ENCODE measurements at regions not wholly inside any gene's neighbourhood (a gene's known extent, or its start where the extent isn't known, plus 50 kb on each side); places are given as distances from the start of the nearest gene placed in this dataset.
"Not testable (repeated sequence)": the region's sequence is repeated elsewhere in the genome, so short reads cannot be mapped to it uniquely, and the experiment has no call there.

GRCh38 chr22:22120160-22120559, 124.4 kb upstream of the VPREB1 start:
- no peak for DNase-seq (ENCODE audit: low spot score)

GRCh38 chr22:22118987-22119386, 125.6 kb upstream of the VPREB1 start:
- no peak for DNase-seq (ENCODE audit: low spot score)

GRCh38 chr22:22117864-22118544, 126.6 kb upstream of the VPREB1 start:
- DNase-seq (ENCODE audit: low spot score), result not testable (repeated sequence)

- not testable (repeated sequence) for DNase-seq (ENCODE audit: low spot score)
These were observed 127.4 kb upstream of the VPREB1 start for GRCh38 chr22:22116997-22117770.

GRCh38 chr22:22113701-22114100, 130.9 kb upstream of the VPREB1 start:
- DNase-seq (ENCODE audit: low spot score), result no peak

GRCh38 chr22:22112533-22113294, 130.1 kb upstream of the TOP3B start:
- DNase-seq (ENCODE audit: low spot score), result no peak

- DNase-seq (ENCODE audit: low spot score), result no peak
These were observed 129.4 kb upstream of the TOP3B start for GRCh38 chr22:22111983-22112382.

GRCh38 chr22:22111267-22111751, 128.7 kb upstream of the TOP3B start:
- no peak for DNase-seq (ENCODE audit: low spot score)

GRCh38 chr22:22110548-22111266, 128.1 kb upstream of the TOP3B start:
- DNase-seq (ENCODE audit: low spot score), result peak; percentile 22

- no peak for DNase-seq (ENCODE audit: low spot score)
These were observed 127.3 kb upstream of the TOP3B start for GRCh38 chr22:22109693-22110466.

GRCh38 chr22:22106855-22107254, 124.3 kb upstream of the TOP3B start:
- no peak for DNase-seq (ENCODE audit: low spot score)

GRCh38 chr22:22105364-22105763, 122.8 kb upstream of the TOP3B start:
- DNase-seq (ENCODE audit: low spot score), result no peak

- DNase-seq (ENCODE audit: low spot score), result no peak
These were observed 120.7 kb upstream of the TOP3B start for GRCh38 chr22:22103078-22103875.

GRCh38 chr22:22099833-22100812, 117.5 kb upstream of the TOP3B start:
- DNase-seq (ENCODE audit: low spot score), result no peak

GRCh38 chr22:22099194-22099486, 116.6 kb upstream of the TOP3B start:
- DNase-seq (ENCODE audit: low spot score), result no peak

- no peak for DNase-seq (ENCODE audit: low spot score)
These were observed 116.0 kb upstream of the TOP3B start for GRCh38 chr22:22098457-22099193.

- no peak for DNase-seq (ENCODE audit: low spot score)
These were observed 115.2 kb upstream of the TOP3B start for GRCh38 chr22:22097727-22098228.

- no peak for DNase-seq (ENCODE audit: low spot score)
These were observed 112.3 kb upstream of the TOP3B start for GRCh38 chr22:22094921-22095320.
